Ovary (tissue), 7 donors: ENCODE measurements at regions not wholly inside any gene's neighbourhood (a gene's known extent, or its start where the extent isn't known, plus 50 kb on each side); places are given as distances from the start of the nearest gene placed in this dataset.

ENCODE experiments used
- DNase-seq, 5 donors: peaks; one replicate each; pipeline ENCODE4 v3.0.0-alpha.2; 2019 to 2020
- H3K27ac ChIP-seq, 2 donors: fragments of 200-600 bp; one replicate each; pipeline versions ENCODE4 v1.5.1 to v1.8.0; 2019 to 2022
- H3K27me3 ChIP-seq: fragments of 200-600 bp; one replicate; pipeline ENCODE4 v1.8.0; 2022
- H3K36me3 ChIP-seq: fragments of 200-600 bp; sonication (generic); one replicate; pipeline ENCODE4 v1.5.1; 2019
- H3K4me1 ChIP-seq: one replicate; pipeline ENCODE4 v1.8.1; 2013; ENCODE audit warnings: mild to moderate bottlenecking, moderate library complexity; ENCODE audit not compliant: insufficient read depth
- H3K4me3 ChIP-seq: fragments of 200-600 bp; sonication (generic); one replicate; pipeline ENCODE4 v1.5.1; 2017
- H3K9me3 ChIP-seq, 2 donors: fragments of 200-600 bp in 1 of 2; sonication (generic) in 1 of 2; one replicate each; pipeline versions ENCODE4 v1.5.1 to v1.8.1; 2013 to 2019; ENCODE audit warnings: mild to moderate bottlenecking in 1 of 2, moderate library complexity in 1 of 2
- CTCF ChIP-seq, 3 donors: fragments of 450-650 bp in 2 of 3; fragments of 200-600 bp in 1 of 3; IDR thresholded peaks; one replicate each; pipeline versions ENCODE4 v1.5.1 to v1.8.0; 2016 to 2022; ENCODE audit warnings: antibody characterized with exemption in 3 of 3, mild to moderate bottlenecking in 1 of 3
- EP300 ChIP-seq: sonication (generic); formaldehyde crosslinking; IDR thresholded peaks from one replicate; pipeline ENCODE4 v1.6.1; 2017; ENCODE audit warnings: antibody characterized with exemption
- POLR2A ChIP-seq: fragments of 450-650 bp; IDR thresholded peaks from one replicate; pipeline ENCODE4 v1.6.1; 2017; ENCODE audit warnings: antibody characterized with exemption, mild to moderate bottlenecking, moderate library complexity
- WGBS, 3 donors: extraction: QIAGEN DNeasy Blood & Tissue Kit in 1 of 3; methylation state at CpG; one replicate each; pipeline versions ENCODE4 v1.1.5 to v1.1.7; 2013 to 2017; 5-methylcytosine and 5-hydroxymethylcytosine counted together
- intact Hi-C, 4 donors: fragments of 100-400 bp; cut with DNase I; formaldehyde crosslinking; loops; one replicate each; pipeline versions ENCODE4 v1.11.0 to v1.15.1; 2022 to 2023
- donor health status: DM: no; HTN: no; CAD: no; lungs with moderate emphysema.
- donor health status: DM: no; HTN: no; CAD: no.
- donor health status: Bipolar disorder and iron deficiency.
- donor health status: DM: no; HTN: no; CAD: no.
- donor health status: DM: yes; HTN: yes; CAD: no.

- Histone ChIP-seq H3K4me3 (peak overlapping the region; percentile 74), H3K4me1 (peaks cover 5% of the 10 kb centered on the region), H3K9me3 (no peaks in the 10 kb centered on the region), H3K27me3 (no peaks in the 10 kb centered on the region), H3K36me3 (no peaks in the 10 kb centered on the region), H3K27ac (no peak overlapping the region)
- intact Hi-C loops = loop anchor here in 1 of 4 donors (2.0 kb wide), 1 partner anchor 25 kb away; a partner anchor contains a TSS
- no peak for TF ChIP-seq CTCF (IDR thresholded peaks at IDR 0.05)
- TF ChIP-seq EP300 = no peak
- TF ChIP-seq POLR2A = no peak
- DNase-seq = peak in 3 of 5 donors; percentile 30 to 67 (median 38)
- WGBS, 3 donors = 5 to 6% (median 5%) methylated on average over 12 of the region's 12 CpGs
Measured at GRCh38 chr6:27839626-27840475, 72.3 kb downstream of the OR2B2 start.

- Histone ChIP-seq H3K9me3 (no peaks in the 10 kb centered on the region), H3K4me3 (peak overlapping the region; percentile 74), H3K27me3 (no peaks in the 10 kb centered on the region), H3K27ac (peak overlapping the region; percentile 59 to 100), H3K36me3 (no peaks in the 10 kb centered on the region), H3K4me1 (peaks cover 5% of the 10 kb centered on the region)
- intact Hi-C loops = loop anchor here in 1 of 4 donors (2.0 kb wide), 1 partner anchor 26 kb away; a partner anchor contains a TSS
- WGBS, 3 donors = 0 to 1% (median 1%) methylated on average over 31 of the region's 31 CpGs
- no peak for TF ChIP-seq EP300
- no peak for TF ChIP-seq POLR2A
- TF ChIP-seq CTCF (IDR thresholded peaks at IDR 0.05) = no peak
- DNase-seq = peak in 2 of 5 donors; percentile 37 to 81
Measured at GRCh38 chr6:27838945-27839625, 73.1 kb downstream of the OR2B2 start.

- H3K4me1 ChIP-seq = peaks cover 5% of the 10 kb centered on the region
- intact Hi-C loops = loop anchor here in 1 of 4 donors (2.0 kb wide), 1 partner anchor 26 kb away; a partner anchor contains a TSS
- TF ChIP-seq EP300 (peak; percentile 27), POLR2A (peak; percentile 97), CTCF (IDR thresholded peaks at IDR 0.05) (peak; percentile 14 to 75 (median 72))
- WGBS, 3 donors = 0% methylated on average over 53 to 66 of the region's 66 CpGs
- peak overlapping the region; percentile 80 to 100 for H3K27ac ChIP-seq
- no peaks in the 10 kb centered on the region for H3K27me3 ChIP-seq
- peak overlapping the region; percentile 74 for H3K4me3 ChIP-seq
- DNase-seq = peak; percentile 80 to 88 (median 85)
- H3K9me3 ChIP-seq = no peaks in the 10 kb centered on the region
- H3K36me3 ChIP-seq = no peaks in the 10 kb centered on the region
Measured at GRCh38 chr6:27838058-27838944, 73.9 kb downstream of the OR2B2 start.

- peaks cover 5% of the 10 kb centered on the region for H3K4me1 ChIP-seq
- H3K27ac ChIP-seq = peak overlapping the region; percentile 80 to 100
- H3K4me3 ChIP-seq = peak overlapping the region; percentile 74
- 0 to 1% (median 0%) methylated on average over 11 of the region's 11 CpGs for WGBS, 3 donors
- no peaks in the 10 kb centered on the region for H3K9me3 ChIP-seq
- no peaks in the 10 kb centered on the region for H3K27me3 ChIP-seq
- TF ChIP-seq EP300 (no peak), CTCF (IDR thresholded peaks at IDR 0.05) (no peak), POLR2A (no peak)
- intact Hi-C loops = loop anchor here in 1 of 4 donors (2.0 kb wide), 2 partner anchors 27 kb away; a partner anchor contains a TSS
- H3K36me3 ChIP-seq = no peaks in the 10 kb centered on the region
- no peak for DNase-seq
Measured at GRCh38 chr6:27837625-27838057, 74.6 kb downstream of the OR2B2 start.
